Neuronal stem cell (in vitro differentiated cells): ENCODE measurements at regions not wholly inside any gene's neighbourhood (a gene's known extent, or its start where the extent isn't known, plus 50 kb on each side); places are given as distances from the start of the nearest gene placed in this dataset.
"Not testable (repeated sequence)": the region's sequence is repeated elsewhere in the genome, so short reads cannot be mapped to it uniquely, and the experiment has no call there.

Source experiments
- DNase-seq: peaks from one replicate; pipeline ENCODE4 v3.0.0-alpha.2; 2013; ENCODE audit warnings: low spot score
- H2AFZ ChIP-seq: one replicate; pipeline ENCODE4 v1.6.1; 2013; ENCODE audit warnings: mild to moderate bottlenecking, low read length, inconsistent platforms
- H2AK5ac ChIP-seq: 2 replicates; pipeline ENCODE4 v1.6.1; 2013; ENCODE audit warnings: low read depth, mild to moderate bottlenecking, inconsistent platforms, low read length, moderate library complexity, mixed read lengths
- H2BK120ac ChIP-seq: 2 replicates; pipeline ENCODE4 v1.6.1; 2013; ENCODE audit warnings: low read depth, mild to moderate bottlenecking, inconsistent platforms, low read length, moderate library complexity, mixed read lengths
- H2BK12ac ChIP-seq: one replicate; pipeline ENCODE4 v1.6.1; 2013; ENCODE audit warnings: low read length, inconsistent platforms
- H2BK15ac ChIP-seq: 2 replicates; pipeline ENCODE4 v1.6.1; 2013; ENCODE audit warnings: mild to moderate bottlenecking, low read length, inconsistent platforms, mixed read lengths
- H2BK5ac ChIP-seq: one replicate; pipeline ENCODE4 v1.6.1; 2013; ENCODE audit warnings: inconsistent platforms, mild to moderate bottlenecking, low read length, moderate library complexity
- H3K14ac ChIP-seq: one replicate; pipeline ENCODE4 v1.6.1; 2013; ENCODE audit warnings: low read length, inconsistent platforms
- H3K18ac ChIP-seq: 2 replicates; pipeline ENCODE4 v1.6.1; 2013; ENCODE audit warnings: low read length, inconsistent platforms
- H3K23ac ChIP-seq: 2 replicates; pipeline ENCODE4 v1.6.1; 2013; ENCODE audit warnings: low read depth, mild to moderate bottlenecking, mixed read lengths, low read length, inconsistent platforms; ENCODE audit not compliant: poor library complexity
- H3K27ac ChIP-seq: replicated peaks from 3 replicates; pipeline ENCODE4 v1.5.1; 2013; ENCODE audit warnings: low read length, inconsistent platforms
- H3K27me3 ChIP-seq, 3 experiments: 2 replicates each; pipeline ENCODE4 v1.6.1; 2013; ENCODE audit warnings: low read length in 3 of 3, mild to moderate bottlenecking in 2 of 3, inconsistent platforms in 1 of 3, low read depth in 1 of 3, mixed read lengths in 1 of 3, moderate library complexity in 1 of 3; ENCODE audit not compliant: control insufficient read depth in 3 of 3, insufficient read depth in 3 of 3
- H3K36me3 ChIP-seq, 2 donors: replicated peaks in 1 of 2; 2 replicates each; pipeline ENCODE4 v1.6.1; 2013; ENCODE audit warnings: low read length in 2 of 2; ENCODE audit not compliant: control insufficient read depth in 2 of 2, insufficient read depth in 2 of 2
- H3K4ac ChIP-seq: 2 replicates; pipeline ENCODE4 v1.6.1; 2013; ENCODE audit warnings: inconsistent platforms, mild to moderate bottlenecking, low read length, moderate library complexity
- H3K4me1 ChIP-seq, 2 donors: 1 replicate in 1 of 2; 2 replicates in 1 of 2; pipeline ENCODE4 v1.6.1; 2013; ENCODE audit warnings: low read length in 2 of 2, low read depth in 1 of 2; ENCODE audit not compliant: control insufficient read depth in 2 of 2, insufficient read depth in 1 of 2
- H3K4me2 ChIP-seq: one replicate; pipeline ENCODE4 v1.6.1; 2013; ENCODE audit warnings: mild to moderate bottlenecking, low read length, inconsistent platforms; ENCODE audit not compliant: insufficient read depth, poor library complexity, severe bottlenecking
- H3K4me3 ChIP-seq, 2 donors: 2 replicates each; pipeline ENCODE4 v1.5.1; 2013; ENCODE audit warnings: low read length in 2 of 2, mild to moderate bottlenecking in 2 of 2, inconsistent platforms in 1 of 2, moderate library complexity in 1 of 2
- H3K79me1 ChIP-seq: one replicate; pipeline ENCODE4 v1.6.1; 2013; ENCODE audit warnings: low read depth, mild to moderate bottlenecking, inconsistent platforms, low read length, moderate library complexity
- H3K9ac ChIP-seq: one replicate; pipeline ENCODE4 v1.6.1; 2013; ENCODE audit warnings: mild to moderate bottlenecking, low read depth, low read length, inconsistent platforms; ENCODE audit not compliant: poor library complexity
- H3K9me3 ChIP-seq, 2 donors: replicated peaks in 1 of 2; 2 replicates each; pipeline versions ENCODE3 to v1.6.1; 2013; ENCODE audit warnings: low read length in 2 of 2, mild to moderate bottlenecking in 2 of 2, inconsistent platforms in 1 of 2, low read depth in 1 of 2, mixed read lengths in 1 of 2, moderate library complexity in 1 of 2; ENCODE audit not compliant: control insufficient read depth in 2 of 2, insufficient read depth in 1 of 2
- H4K8ac ChIP-seq: one replicate; pipeline ENCODE4 v1.6.1; 2013; ENCODE audit warnings: low read depth, mild to moderate bottlenecking, inconsistent platforms, low read length, moderate library complexity
- H4K91ac ChIP-seq: one replicate; pipeline ENCODE4 v1.6.1; 2013; ENCODE audit warnings: low read length, low read depth, mild to moderate bottlenecking, inconsistent platforms; ENCODE audit not compliant: poor library complexity
- WGBS, 2 donors: extraction: QIAGEN DNeasy Blood & Tissue Kit; methylation state at CpG; one replicate each; pipeline ENCODE4 v1.1.7; 2013; ENCODE audit warnings: missing lambda C conversion rate in 2 of 2, mixed read lengths in 1 of 2; ENCODE audit not compliant: insufficient read length in 2 of 2, insufficient replicate concordance in 1 of 2; ENCODE audit errors: extremely low coverage in 2 of 2; 5-methylcytosine and 5-hydroxymethylcytosine counted together

GRCh38 chr6:26780563-26780962 lies 121.0 kb upstream of the ZNF322 start:
- not testable (repeated sequence) for H4K91ac ChIP-seq, H3K4me2 ChIP-seq, H2BK5ac ChIP-seq, H4K8ac ChIP-seq, H3K79me1 ChIP-seq, H2AFZ ChIP-seq, H3K27ac ChIP-seq, H3K27me3 ChIP-seq, H3K4me1 ChIP-seq, H3K36me3 ChIP-seq, H3K14ac ChIP-seq, H2AK5ac ChIP-seq, H2BK12ac ChIP-seq, H3K4me3 ChIP-seq, H3K4ac ChIP-seq, H3K9ac ChIP-seq, H3K9me3 ChIP-seq, H2BK120ac ChIP-seq, H3K23ac ChIP-seq, H3K18ac ChIP-seq, H2BK15ac ChIP-seq, DNase-seq
- no CpG with 5 or more reads among the region's 21 CpGs for WGBS, 2 donors

DNA sequence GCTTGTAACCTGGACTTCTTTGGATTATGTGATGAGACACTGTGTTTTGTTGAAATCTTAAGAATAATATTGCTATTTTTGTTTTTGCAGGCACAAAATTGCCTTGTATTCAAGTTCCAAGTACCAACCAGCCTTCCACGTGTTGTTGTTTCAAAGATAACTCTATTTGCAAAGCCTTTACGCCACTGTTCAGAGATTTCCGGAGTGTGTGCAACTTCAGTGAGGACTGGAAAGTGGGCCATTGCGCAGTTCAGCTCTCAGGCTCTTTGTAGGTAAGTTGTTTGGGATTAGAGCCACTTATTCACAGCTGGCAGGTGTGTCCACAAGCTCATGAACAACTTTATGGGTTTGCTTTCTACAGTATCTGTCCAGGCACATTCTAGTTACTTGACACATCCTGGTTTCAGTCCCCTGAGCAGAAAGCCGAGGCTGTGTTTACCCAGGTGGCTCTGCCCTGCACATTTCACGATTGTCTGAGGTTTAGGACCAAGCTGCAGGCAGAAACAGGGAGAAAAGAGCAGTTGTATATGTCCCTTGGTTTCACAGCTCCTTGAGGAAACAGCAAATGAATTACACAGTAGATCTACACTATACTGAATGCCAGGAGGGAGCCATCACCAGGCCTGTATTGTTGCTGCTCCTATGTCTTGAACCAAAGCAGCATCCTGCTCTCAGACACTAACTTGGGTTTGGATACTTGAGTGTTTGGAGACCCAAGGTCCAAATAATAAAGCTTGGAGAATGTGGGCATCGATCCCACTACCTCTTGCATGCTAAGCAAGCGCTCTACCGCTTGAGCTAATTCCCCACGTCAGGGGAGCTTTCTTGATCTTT lies 136.1 kb upstream of the ZNF322 start:
- H3K9ac ChIP-seq, H4K8ac ChIP-seq, H3K4me1 ChIP-seq, H2AFZ ChIP-seq, H3K27me3 ChIP-seq, H3K9me3 ChIP-seq, H3K4me2 ChIP-seq, H3K27ac ChIP-seq, H3K4ac ChIP-seq, H3K4me3 ChIP-seq, H3K36me3 ChIP-seq, H2BK15ac ChIP-seq, H3K79me1 ChIP-seq, H3K23ac ChIP-seq, H4K91ac ChIP-seq, H2AK5ac ChIP-seq, H2BK12ac ChIP-seq, H2BK120ac ChIP-seq, H2BK5ac ChIP-seq, DNase-seq, H3K14ac ChIP-seq, H3K18ac ChIP-seq: not testable (repeated sequence)
- no CpG with 5 or more reads among the region's 10 CpGs for WGBS, 2 donors

- not testable (repeated sequence) for H3K79me1 ChIP-seq, H3K27me3 ChIP-seq, H3K18ac ChIP-seq, H2BK120ac ChIP-seq, H3K14ac ChIP-seq, H3K9ac ChIP-seq, H3K27ac ChIP-seq, H2BK5ac ChIP-seq, H3K4me1 ChIP-seq, DNase-seq, H2BK12ac ChIP-seq, H2BK15ac ChIP-seq, H2AK5ac ChIP-seq, H3K4me2 ChIP-seq, H4K8ac ChIP-seq, H3K4ac ChIP-seq, H3K36me3 ChIP-seq, H3K23ac ChIP-seq, H4K91ac ChIP-seq, H3K4me3 ChIP-seq, H2AFZ ChIP-seq, H3K9me3 ChIP-seq
- WGBS, 2 donors: no CpG with 5 or more reads among the region's 17 CpGs
Observed at GRCh38 chr6:26799903-26800633, 140.5 kb upstream of the ZNF322 start.

DNA sequence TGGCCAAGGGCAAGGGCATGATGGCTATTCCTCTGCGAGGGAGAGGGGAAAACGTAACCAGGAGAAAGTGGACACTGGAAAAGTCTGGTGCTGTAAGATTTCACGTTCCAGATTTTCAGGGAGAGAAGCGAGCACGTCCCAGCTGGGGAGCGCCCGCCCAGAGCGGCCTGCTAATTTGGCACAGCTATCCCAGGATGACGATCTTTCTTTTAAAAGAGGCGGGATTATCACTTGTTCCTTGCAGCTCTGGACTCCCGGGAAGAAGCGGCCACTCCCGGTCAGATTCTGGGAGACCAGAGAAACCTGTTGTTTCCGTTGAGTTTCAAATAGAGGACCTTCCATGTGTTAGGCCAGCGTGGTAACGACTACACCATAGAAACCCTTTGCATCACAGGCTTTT lies 144.2 kb upstream of the ZNF322 start:
- H3K4ac ChIP-seq, H2BK12ac ChIP-seq, H3K18ac ChIP-seq, H3K14ac ChIP-seq, H2AK5ac ChIP-seq, H2BK120ac ChIP-seq, H3K36me3 ChIP-seq, H3K4me1 ChIP-seq, H4K8ac ChIP-seq, H3K4me2 ChIP-seq, H4K91ac ChIP-seq, H3K23ac ChIP-seq, H3K9ac ChIP-seq, H2AFZ ChIP-seq, H3K4me3 ChIP-seq, DNase-seq, H3K27me3 ChIP-seq, H3K27ac ChIP-seq, H3K79me1 ChIP-seq, H3K9me3 ChIP-seq, H2BK5ac ChIP-seq, H2BK15ac ChIP-seq: not testable (repeated sequence)
- no CpG with 5 or more reads among the region's 16 CpGs for WGBS, 2 donors
